Thyroid gland (tissue), 4 donors: ENCODE measurements at regions not wholly inside any gene's neighbourhood (a gene's known extent, or its start where the extent isn't known, plus 50 kb on each side); places are given as distances from the start of the nearest gene placed in this dataset. TPM values are rescaled to one million over a fixed set of nuclear protein-coding genes. Genes with fewer than 3 reads are reported as not detected.

Experiments
- DNase-seq, 2 donors: peaks; one replicate each; pipeline ENCODE4 v3.0.0-alpha.2; 2019
- H3K27ac ChIP-seq, 3 donors: fragments of 200-600 bp; sonication (generic); 1 replicate in 2 of 3; 2 replicates in 1 of 3; pipeline ENCODE4 v1.5.1; 2016 to 2019; ENCODE audit warnings: mild to moderate bottlenecking in 1 of 3, moderate library complexity in 1 of 3
- H3K27me3 ChIP-seq: fragments of 200-600 bp; sonication (generic); one replicate; pipeline ENCODE4 v1.5.1; 2019
- H3K36me3 ChIP-seq, 2 donors: fragments of 200-600 bp; sonication (generic); one replicate each; pipeline ENCODE4 v1.5.1; 2016 to 2019
- H3K4me1 ChIP-seq, 2 donors: fragments of 200-600 bp; sonication (generic); one replicate each; pipeline ENCODE4 v1.5.1; 2017 to 2019
- H3K4me3 ChIP-seq, 3 donors: fragments of 200-600 bp; sonication (generic); replicated peaks in 1 of 3; 1 replicate in 2 of 3; 2 replicates in 1 of 3; pipeline ENCODE4 v1.5.1; 2016; ENCODE audit warnings: mild to moderate bottlenecking in 1 of 3
- H3K9me3 ChIP-seq: fragments of 200-600 bp; sonication (generic); one replicate; pipeline ENCODE4 v1.5.1; 2017
- POLR2A ChIP-seq, 2 donors: fragments of 450-650 bp; IDR thresholded peaks; one replicate each; pipeline ENCODE4 v1.6.1; 2017; ENCODE audit warnings: antibody characterized with exemption in 2 of 2, mild to moderate bottlenecking in 2 of 2, moderate library complexity in 1 of 2
- WGBS, 2 donors: methylation state at CpG; one replicate each; pipeline ENCODE4 v1.1.5; 2017; 5-methylcytosine and 5-hydroxymethylcytosine counted together
- intact Hi-C: fragments of 100-400 bp; cut with DNase I; formaldehyde crosslinking; loops from one replicate; pipeline ENCODE4 v1.15.1; 2023
- small RNA-seq: library from RNA; depleted of rRNA; stranded (forward); fragments of <200 nt; gene quantifications from one replicate; pipeline ENCODE3, GENCODE V24; 2016
- TF ChIP-seq, protein P1 (sequence below), 6 experiments: fragments of 200-600 bp in 3 of 6; fragments of 450-650 bp in 3 of 6; sonication (generic) in 3 of 6; IDR thresholded peaks; one replicate each; pipeline ENCODE4 v1.5.1; 2016 to 2019; ENCODE audit warnings: antibody characterized with exemption in 6 of 6, mild to moderate bottlenecking in 2 of 6, inconsistent platforms in 1 of 6, moderate library complexity in 1 of 6

DNA sequence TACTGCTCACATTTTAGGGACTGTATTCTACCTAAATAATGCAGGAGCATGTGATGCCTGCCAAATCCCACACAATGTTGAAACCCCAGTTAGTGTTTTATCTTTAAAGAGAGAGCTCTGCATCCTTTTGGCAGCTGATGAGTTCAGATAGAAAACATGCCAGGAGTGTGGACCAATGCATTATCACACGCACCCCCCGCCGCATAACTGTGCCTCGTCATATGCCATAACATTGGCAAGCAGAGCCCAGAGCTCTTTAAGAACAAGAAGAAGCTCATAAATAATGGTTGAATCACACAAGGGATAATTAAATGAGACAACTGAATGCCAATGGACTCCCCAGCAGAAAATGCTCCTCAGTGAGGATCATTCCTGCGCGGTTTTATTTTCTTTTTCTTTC, 52.8 kb upstream of the RORB start:
- Histone ChIP-seq H3K27ac (no peak overlapping the region), H3K4me3 (no peak overlapping the region), H3K4me1 (no peaks in the 10 kb centered on the region), H3K9me3 (no peaks in the 10 kb centered on the region), H3K27me3 (no peaks in the 10 kb centered on the region), H3K36me3 (no peaks in the 10 kb centered on the region)
- no peak for DNase-seq
- WGBS, 2 donors: 89 to 90% methylated on average over 6 of the region's 6 CpGs
- TF ChIP-seq POLR2A (IDR thresholded peaks at IDR 0.05): no peak
- TF ChIP-seq, protein P1, sequence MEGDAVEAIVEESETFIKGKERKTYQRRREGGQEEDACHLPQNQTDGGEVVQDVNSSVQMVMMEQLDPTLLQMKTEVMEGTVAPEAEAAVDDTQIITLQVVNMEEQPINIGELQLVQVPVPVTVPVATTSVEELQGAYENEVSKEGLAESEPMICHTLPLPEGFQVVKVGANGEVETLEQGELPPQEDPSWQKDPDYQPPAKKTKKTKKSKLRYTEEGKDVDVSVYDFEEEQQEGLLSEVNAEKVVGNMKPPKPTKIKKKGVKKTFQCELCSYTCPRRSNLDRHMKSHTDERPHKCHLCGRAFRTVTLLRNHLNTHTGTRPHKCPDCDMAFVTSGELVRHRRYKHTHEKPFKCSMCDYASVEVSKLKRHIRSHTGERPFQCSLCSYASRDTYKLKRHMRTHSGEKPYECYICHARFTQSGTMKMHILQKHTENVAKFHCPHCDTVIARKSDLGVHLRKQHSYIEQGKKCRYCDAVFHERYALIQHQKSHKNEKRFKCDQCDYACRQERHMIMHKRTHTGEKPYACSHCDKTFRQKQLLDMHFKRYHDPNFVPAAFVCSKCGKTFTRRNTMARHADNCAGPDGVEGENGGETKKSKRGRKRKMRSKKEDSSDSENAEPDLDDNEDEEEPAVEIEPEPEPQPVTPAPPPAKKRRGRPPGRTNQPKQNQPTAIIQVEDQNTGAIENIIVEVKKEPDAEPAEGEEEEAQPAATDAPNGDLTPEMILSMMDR (IDR thresholded peaks at IDR 0.05): no peak
- intact Hi-C loops: no loop called here

Small RNA genes lying in the stretch of these regions (small RNA-seq; reads per million reads assigned to genes)
- gene RNA5SP286: not detected
